Dendritic cell treated with granulocyte-macrophage colony-stimulating factor and Interleukin-4, amounts not matched to agents 40 ng/mL and 50 ng/mL, for 4 days (primary cell): ENCODE measurements at regions not wholly inside any gene's neighbourhood (a gene's known extent, or its start where the extent isn't known, plus 50 kb on each side); places are given as distances from the start of the nearest gene placed in this dataset.

Experiments
- H3K27ac Mint-ChIP-seq: one replicate; pipeline ENCODE4 v1.8.0; 2022; ENCODE audit warnings: mild to moderate bottlenecking, mixed read lengths
- H3K27me3 Mint-ChIP-seq: one replicate; pipeline ENCODE4 v1.8.0; 2022; ENCODE audit warnings: mild to moderate bottlenecking, mixed read lengths
- H3K36me3 Mint-ChIP-seq: one replicate; pipeline ENCODE4 v1.8.0; 2022; ENCODE audit warnings: low read depth, mixed read lengths
- H3K4me1 Mint-ChIP-seq: one replicate; pipeline ENCODE4 v1.8.0; 2022; ENCODE audit warnings: low read depth, mixed read lengths
- H3K4me3 Mint-ChIP-seq: one replicate; pipeline ENCODE4 v1.8.0; 2022; ENCODE audit warnings: mild to moderate bottlenecking, moderate library complexity, mixed read lengths
- H3K9me3 Mint-ChIP-seq: one replicate; pipeline ENCODE4 v1.8.0; 2022; ENCODE audit warnings: mixed read lengths
- intact Hi-C: fragments of 100-400 bp; cut with micrococcal nuclease; formaldehyde crosslinking; loops from one replicate; pipeline ENCODE4 v1.15.0; 2022

- intact Hi-C loops = no loop called here
- Mint-ChIP-seq H3K4me3 (no peak overlapping the region), H3K9me3 (no peaks in the 10 kb centered on the region), H3K4me1 (peaks cover 9% of the 10 kb centered on the region), H3K27ac (no peak overlapping the region), H3K36me3 (no peaks in the 10 kb centered on the region), H3K27me3 (peaks cover 7% of the 10 kb centered on the region)
Observed at GRCh38 chr4:176009254-176009653, 56.4 kb upstream of the WDR17 start.

GRCh38 chr4:176011529-176011928 lies 54.1 kb upstream of the WDR17 start:
- H3K27ac Mint-ChIP-seq = no peak overlapping the region
- no peak overlapping the region for H3K4me3 Mint-ChIP-seq
- H3K4me1 Mint-ChIP-seq = peaks cover 15% of the 10 kb centered on the region
- no peaks in the 10 kb centered on the region for H3K9me3 Mint-ChIP-seq
- intact Hi-C loops = no loop called here
- H3K27me3 Mint-ChIP-seq = peaks cover 2% of the 10 kb centered on the region
- no peaks in the 10 kb centered on the region for H3K36me3 Mint-ChIP-seq

GRCh38 chr4:176013476-176014247 lies 52.0 kb upstream of the WDR17 start:
- H3K4me1 Mint-ChIP-seq = peaks cover 15% of the 10 kb centered on the region
- H3K9me3 Mint-ChIP-seq = no peaks in the 10 kb centered on the region
- peaks cover 2% of the 10 kb centered on the region for H3K27me3 Mint-ChIP-seq
- H3K4me3 Mint-ChIP-seq = no peak overlapping the region
- intact Hi-C loops = no loop called here
- H3K36me3 Mint-ChIP-seq = no peaks in the 10 kb centered on the region
- no peak overlapping the region for H3K27ac Mint-ChIP-seq

- Mint-ChIP-seq H3K9me3 (no peaks in the 10 kb centered on the region), H3K4me1 (peaks cover 15% of the 10 kb centered on the region), H3K27me3 (peaks cover 2% of the 10 kb centered on the region), H3K36me3 (no peaks in the 10 kb centered on the region), H3K27ac (no peak overlapping the region), H3K4me3 (no peak overlapping the region)
- intact Hi-C loops = no loop called here
Observed at GRCh38 chr4:176014583-176015108, 51.0 kb upstream of the WDR17 start.
